Erythroblast (primary cell): ENCODE measurements at regions not wholly inside any gene's neighbourhood (a gene's known extent, or its start where the extent isn't known, plus 50 kb on each side); places are given as distances from the start of the nearest gene placed in this dataset.

Source experiments
- GATA1 ChIP-seq: IDR thresholded peaks from 2 replicates; pipeline ENCODE4 v1.6.1; 2011; ENCODE audit warnings: low read depth, mild to moderate bottlenecking, control low read depth, low read length, moderate library complexity
- POLR2A ChIP-seq: IDR thresholded peaks from 2 replicates; pipeline ENCODE4 v1.6.1; 2011; ENCODE audit warnings: mild to moderate bottlenecking, low read length

- no peak for TF ChIP-seq GATA1
- TF ChIP-seq POLR2A = no peak
These were observed 2100.9 kb upstream of the CELF4 start for GRCh38 chr18:39666541-39666940.
